H1 (cell line): ENCODE measurements at regions not wholly inside any gene's neighbourhood (a gene's known extent, or its start where the extent isn't known, plus 50 kb on each side); places are given as distances from the start of the nearest gene placed in this dataset.
A peak's percentile ranks its signal among the peaks of the same experiment; 100 is the strongest.

Experiments used
- CTCF ChIA-PET: fragments of 300-600 bp; sonication (Branson Sonifier 250); formaldehyde crosslinking; loops from one replicate; lab custom pipeline; 2021; ENCODE audit not compliant: partially characterized antibody; lab: Charles Lee
- POLR2A ChIA-PET: fragments of 300-600 bp; sonication (Branson Sonifier 250); formaldehyde crosslinking; loops from one replicate; lab custom pipeline; 2021; ENCODE audit warnings: inconsistent platforms; ENCODE audit not compliant: partially characterized antibody; lab: Charles Lee
- DNase-seq, 2 experiments: peaks; one replicate each; pipeline versions ENCODE4 v3.0.0 to v3.0.0-alpha.2; 2010 to 2022; ENCODE audit warnings: low spot score in 2 of 2, low read depth in 1 of 2, mixed read lengths in 1 of 2
- FAIRE-seq: peaks from 2 replicates; lab custom pipeline; 2011; peaks lifted over from hg19 to GRCh38; lab: Jason Lieb, UNC
- H2AFZ ChIP-seq: 2 replicates; pipeline ENCODE4 v1.8.1; 2012; ENCODE audit warnings: low read length, inconsistent platforms
- H2AK5ac ChIP-seq: 2 replicates; pipeline ENCODE4 v1.6.1; 2013; ENCODE audit warnings: low read depth, low read length
- H2BK120ac ChIP-seq: replicated peaks from 2 replicates; pipeline ENCODE3; 2013; ENCODE audit warnings: low read depth, low read length, inconsistent platforms
- H2BK12ac ChIP-seq: 2 replicates; pipeline ENCODE4 v1.6.1; 2013; ENCODE audit warnings: low read depth, low read length
- H2BK15ac ChIP-seq: 2 replicates; pipeline ENCODE4 v1.6.1; 2013; ENCODE audit warnings: low read length
- H2BK20ac ChIP-seq: 2 replicates; pipeline ENCODE4 v1.6.1; 2013; ENCODE audit warnings: low read length
- H2BK5ac ChIP-seq: 2 replicates; pipeline ENCODE4 v1.6.1; 2013; ENCODE audit warnings: low read depth, low read length
- H3K14ac ChIP-seq: 2 replicates; pipeline ENCODE4 v1.6.1; 2013; ENCODE audit warnings: inconsistent platforms; ENCODE audit not compliant: insufficient read length
- H3K18ac ChIP-seq: 2 replicates; pipeline ENCODE4 v1.6.1; 2013; ENCODE audit warnings: low read length; ENCODE audit errors: extremely low read depth
- H3K23ac ChIP-seq: 2 replicates; pipeline ENCODE4 v1.6.1; 2013; ENCODE audit warnings: inconsistent platforms; ENCODE audit not compliant: insufficient read length
- H3K23me2 ChIP-seq: 2 replicates; pipeline ENCODE4 v1.6.1; 2013; ENCODE audit warnings: low read depth, low read length
- H3K27ac ChIP-seq: 2 replicates; pipeline ENCODE4 v1.6.1; 2011; ENCODE audit warnings: low read depth, low read length, inconsistent platforms
- H3K27me3 ChIP-seq, 4 experiments: replicated peaks in 1 of 4; 1 replicate in 1 of 4; 2 replicates in 3 of 4; pipeline versions ENCODE4 v1.6.1 to v1.8.1; 2011 to 2013; ENCODE audit warnings: low read length in 3 of 4, mild to moderate bottlenecking in 3 of 4, inconsistent platforms in 2 of 4, mixed read lengths in 2 of 4, moderate library complexity in 1 of 4; ENCODE audit not compliant: control insufficient read depth in 3 of 4, insufficient read depth in 3 of 4; ENCODE audit errors: extremely low read depth in 1 of 4
- H3K36me3 ChIP-seq, 4 experiments: 2 replicates each; pipeline versions ENCODE4 v1.6.1 to v1.8.1; 2011 to 2013; ENCODE audit warnings: mild to moderate bottlenecking in 4 of 4, low read length in 3 of 4, moderate library complexity in 2 of 4, control low read depth in 1 of 4, inconsistent platforms in 1 of 4; ENCODE audit not compliant: insufficient read depth in 4 of 4, control insufficient read depth in 2 of 4
- H3K4ac ChIP-seq: replicated peaks from 2 replicates; pipeline ENCODE3; 2013; ENCODE audit warnings: low read length, low read depth, mixed read lengths, inconsistent platforms; ENCODE audit not compliant: insufficient read length
- H3K4me1 ChIP-seq, 4 experiments: replicated peaks in 1 of 4; 1 replicate in 1 of 4; 2 replicates in 3 of 4; pipeline versions ENCODE4 v1.6.1 to v1.8.1; 2011 to 2013; ENCODE audit warnings: low read length in 3 of 4, inconsistent platforms in 2 of 4, mixed read lengths in 1 of 4; ENCODE audit not compliant: insufficient read depth in 4 of 4, control insufficient read depth in 3 of 4
- H3K4me2 ChIP-seq, 2 experiments: 2 replicates each; pipeline versions ENCODE4 v1.6.1 to v1.8.1; 2011 to 2013; ENCODE audit warnings: low read depth in 2 of 2, low read length in 2 of 2, control low read depth in 1 of 2, inconsistent platforms in 1 of 2, mild to moderate bottlenecking in 1 of 2; ENCODE audit not compliant: insufficient read depth in 1 of 2
- H3K4me3 ChIP-seq, 4 experiments: fragments of 200-600, 300-600 bp in 1 of 4; sonication (generic), shearing (Covaris generic), sonication (Bioruptor Twin) in 1 of 4; 2 replicates each; pipeline versions ENCODE4 v1.5.1 to v1.8.1; 2011 to 2016; ENCODE audit warnings: low read length in 4 of 4, low read depth in 3 of 4, control low read depth in 2 of 4, inconsistent platforms in 2 of 4, mild to moderate bottlenecking in 2 of 4, mixed read lengths in 1 of 4, moderate library complexity in 1 of 4; ENCODE audit not compliant: insufficient read depth in 2 of 4; ENCODE audit errors: extremely low read depth in 1 of 4
- H3K56ac ChIP-seq: replicated peaks from 2 replicates; pipeline ENCODE3; 2013; ENCODE audit warnings: low read depth, mild to moderate bottlenecking, mixed read lengths, low read length, inconsistent platforms; ENCODE audit not compliant: insufficient read length
- H3K79me1 ChIP-seq: 2 replicates; pipeline ENCODE4 v1.6.1; 2013; ENCODE audit warnings: low read depth, low read length, control low read depth
- H3K79me2 ChIP-seq, 2 experiments: 2 replicates each; pipeline versions ENCODE4 v1.6.1 to v1.8.1; 2012 to 2013; ENCODE audit warnings: low read length in 2 of 2, mild to moderate bottlenecking in 2 of 2, inconsistent platforms in 1 of 2; ENCODE audit not compliant: insufficient read depth in 2 of 2, control insufficient read depth in 1 of 2
- H3K9ac ChIP-seq, 4 experiments: replicated peaks in 1 of 4; 1 replicate in 1 of 4; 2 replicates in 3 of 4; pipeline versions ENCODE4 v1.6.1 to v1.8.1; 2011 to 2013; ENCODE audit warnings: low read depth in 3 of 4, low read length in 3 of 4, control low read depth in 2 of 4, mild to moderate bottlenecking in 2 of 4, moderate library complexity in 2 of 4, inconsistent platforms in 1 of 4; ENCODE audit errors: extremely low read depth in 1 of 4
- H3K9me3 ChIP-seq, 2 experiments: 2 replicates each; pipeline versions ENCODE4 v1.6.1 to v1.8.1; 2012 to 2013; ENCODE audit warnings: mild to moderate bottlenecking in 2 of 2, moderate library complexity in 2 of 2, control low read depth in 1 of 2, inconsistent platforms in 1 of 2, low read depth in 1 of 2, low read length in 1 of 2, mixed read lengths in 1 of 2; ENCODE audit not compliant: insufficient read depth in 2 of 2
- H4K20me1 ChIP-seq, 2 experiments: replicated peaks in 1 of 2; 2 replicates each; pipeline versions ENCODE3 to v1.8.1; 2011 to 2013; ENCODE audit warnings: inconsistent platforms in 2 of 2, low read length in 2 of 2, mild to moderate bottlenecking in 1 of 2; ENCODE audit not compliant: insufficient read depth in 2 of 2, control insufficient read depth in 1 of 2
- H4K5ac ChIP-seq: 2 replicates; pipeline ENCODE4 v1.6.1; 2013; ENCODE audit warnings: low read length, low read depth, mixed read lengths, inconsistent platforms; ENCODE audit not compliant: insufficient read length
- H4K8ac ChIP-seq: 2 replicates; pipeline ENCODE4 v1.8.0; 2013; ENCODE audit warnings: mild to moderate bottlenecking, moderate library complexity, low read length, inconsistent platforms; ENCODE audit not compliant: insufficient read depth; ENCODE audit errors: extremely low read depth
- H4K91ac ChIP-seq: replicated peaks from 2 replicates; pipeline ENCODE3; 2013; ENCODE audit warnings: low read length, mixed read lengths, inconsistent platforms; ENCODE audit not compliant: insufficient read length
- EGR1 ChIP-seq: IDR thresholded peaks from 2 replicates; pipeline ENCODE4 v1.6.1; 2011; ENCODE audit warnings: low read depth, low read length, borderline replicate concordance
- GTF2F1 ChIP-seq: IDR thresholded peaks from 2 replicates; pipeline ENCODE4 v1.6.1; 2012; ENCODE audit warnings: low read depth, low read length, improper control_type of control experiment, borderline replicate concordance
- NANOG ChIP-seq: IDR thresholded peaks from 2 replicates; pipeline ENCODE4 v1.6.1; 2011; ENCODE audit warnings: low read length, low read depth, mild to moderate bottlenecking, inconsistent platforms; ENCODE audit not compliant: insufficient read depth, poor library complexity, severe bottlenecking
- NRF1 ChIP-seq: IDR thresholded peaks from 2 replicates; pipeline ENCODE4 v1.6.1; 2011; ENCODE audit warnings: mild to moderate bottlenecking, low read depth, low read length, improper control_type of control experiment
- SAP30 ChIP-seq: fragments of 300-600 bp; sonication (generic); IDR thresholded peaks from 2 replicates; pipeline ENCODE4 v1.7.1; 2012; ENCODE audit warnings: low read length, moderate library complexity, mild to moderate bottlenecking, inconsistent platforms; ENCODE audit not compliant: insufficient read depth, insufficient replicate concordance
- YY1 ChIP-seq: IDR thresholded peaks from 2 replicates; pipeline ENCODE4 v1.6.1; 2011; ENCODE audit warnings: low read depth, mild to moderate bottlenecking, low read length
- TF ChIP-seq, protein P1 (sequence below): IDR thresholded peaks from 2 replicates; pipeline ENCODE4 v1.6.1; 2012; ENCODE audit warnings: low read length, inconsistent platforms

DNA sequence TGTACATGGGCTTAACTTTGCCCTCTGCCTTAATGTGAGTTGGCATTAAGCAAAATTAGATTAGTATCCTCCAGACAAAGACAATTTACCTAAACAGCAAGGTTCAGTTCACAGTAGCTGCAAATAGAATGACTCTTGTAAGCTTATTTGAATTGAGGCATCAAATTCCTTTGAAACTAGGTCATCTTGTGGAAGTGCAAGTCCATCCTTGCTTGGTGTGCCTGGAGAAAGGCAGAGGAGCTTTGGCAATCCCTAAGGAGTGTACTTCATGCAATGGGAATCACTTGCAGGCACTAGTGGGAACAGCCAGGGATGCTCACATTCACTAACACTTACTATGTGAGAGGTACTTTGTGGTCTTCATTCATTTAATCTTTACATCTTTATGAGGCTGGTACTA lies 118.3 kb downstream of the DRD1 start:
- Histone ChIP-seq H2BK120ac (no peak overlapping the region), H3K23me2 (no peaks in the 10 kb centered on the region), H3K56ac (no peak overlapping the region), H3K36me3 (no peaks in the 10 kb centered on the region), H2BK20ac (no peak overlapping the region), H2BK15ac (no peak overlapping the region), H2AFZ (no peak overlapping the region), H4K20me1 (no peaks in the 10 kb centered on the region), H4K5ac (no peak overlapping the region), H3K4me1 (peaks cover 0 to 2% (median 0%) of the 10 kb centered on the region in 4 experiments; a peak in 2 of 7 replicates), H3K79me2 (no peaks in the 10 kb centered on the region), H3K9ac (no peak overlapping the region), H3K79me1 (no peaks in the 10 kb centered on the region), H3K4ac (no peak overlapping the region), H4K8ac (no peak overlapping the region), H3K18ac (no peak overlapping the region), H2BK12ac (no peak overlapping the region), H2BK5ac (no peak overlapping the region), H3K14ac (no peak overlapping the region), H3K4me3 (no peak overlapping the region), H3K9me3 (no peaks in the 10 kb centered on the region), H3K27me3 (no peaks in the 10 kb centered on the region), H2AK5ac (no peak overlapping the region), H4K91ac (no peak overlapping the region), H3K27ac (no peak overlapping the region; the same call in 1 of the 2 replicates), H3K4me2 (no peak overlapping the region), H3K23ac (no peak overlapping the region)
- TF ChIP-seq NRF1 = no peak
- no peak for TF ChIP-seq GTF2F1
- TF ChIP-seq, protein P1, sequence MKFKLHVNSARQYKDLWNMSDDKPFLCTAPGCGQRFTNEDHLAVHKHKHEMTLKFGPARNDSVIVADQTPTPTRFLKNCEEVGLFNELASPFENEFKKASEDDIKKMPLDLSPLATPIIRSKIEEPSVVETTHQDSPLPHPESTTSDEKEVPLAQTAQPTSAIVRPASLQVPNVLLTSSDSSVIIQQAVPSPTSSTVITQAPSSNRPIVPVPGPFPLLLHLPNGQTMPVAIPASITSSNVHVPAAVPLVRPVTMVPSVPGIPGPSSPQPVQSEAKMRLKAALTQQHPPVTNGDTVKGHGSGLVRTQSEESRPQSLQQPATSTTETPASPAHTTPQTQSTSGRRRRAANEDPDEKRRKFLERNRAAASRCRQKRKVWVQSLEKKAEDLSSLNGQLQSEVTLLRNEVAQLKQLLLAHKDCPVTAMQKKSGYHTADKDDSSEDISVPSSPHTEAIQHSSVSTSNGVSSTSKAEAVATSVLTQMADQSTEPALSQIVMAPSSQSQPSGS = no peak
- TF ChIP-seq YY1 = no peak
- no peak for TF ChIP-seq EGR1
- TF ChIP-seq NANOG = no peak
- TF ChIP-seq SAP30 = no peak
- ChIA-PET CTCF (interaction anchor here (1.2 kb wide), 1 partner anchor 11 kb away, joined by 5 read pairs; no protein-coding TSS in a partner anchor), POLR2A (no interaction called here)
- FAIRE-seq (peak; percentile 36), DNase-seq (no peak)
